A549 (cell line): ENCODE measurements at regions not wholly inside any gene's neighbourhood (a gene's known extent, or its start where the extent isn't known, plus 50 kb on each side); places are given as distances from the start of the nearest gene placed in this dataset.
A peak's percentile ranks its signal among the peaks of the same experiment; 100 is the strongest.

Experiments
- ATAC-seq, 2 experiments: fragments of 200-7000 bp in 1 of 2; fragments of >200 bp in 1 of 2; cut with Nextera tagmentation in 1 of 2; cut with Tn5 transposase in 1 of 2; 3 replicates each; pipeline versions ENCODE4 v1.8.0 to v1.9.1; 2018 to 2020; ENCODE audit warnings: mild to moderate bottlenecking in 1 of 2, moderate library complexity in 1 of 2
- CTCF ChIA-PET: fragments of 300-600 bp; sonication (Branson Sonifier 250); formaldehyde crosslinking; extraction: SDS; loops from one replicate; lab custom pipeline; 2021; ENCODE audit warnings: antibody characterized with exemption, inconsistent platforms; lab: Yijun Ruan, JAX
- POLR2A ChIA-PET: fragments of 350-600 bp; formaldehyde crosslinking; extraction: SDS; loops from one replicate; lab custom pipeline; 2021; ENCODE audit warnings: antibody characterized with exemption, inconsistent platforms; lab: Yijun Ruan, JAX
- DNase-seq, 2 experiments: peaks; one replicate each; pipeline versions ENCODE4 v3.0.0 to v3.0.0-alpha.2; 2011 to 2016; ENCODE audit warnings: low read depth in 1 of 2, low spot score in 1 of 2
- FAIRE-seq: peaks from 2 replicates; lab custom pipeline; 2011; peaks lifted over from hg19 to GRCh38; lab: Jason Lieb, UNC
- H3K27ac ChIP-seq, 2 experiments: fragments of >200 bp; sonication (Bioruptor Twin); formaldehyde crosslinking; 3 replicates each; pipeline ENCODE4 v1.5.1; 2016 to 2017
- H3K4me1 ChIP-seq: fragments of >200 bp; sonication (Bioruptor Twin); formaldehyde crosslinking; 3 replicates; pipeline ENCODE4 v1.6.1; 2016
- H3K4me2 ChIP-seq: fragments of >200 bp; sonication (Bioruptor Twin); formaldehyde crosslinking; 3 replicates; pipeline ENCODE4 v1.6.1; 2016
- H3K4me3 ChIP-seq: fragments of >200 bp; sonication (Bioruptor Twin); formaldehyde crosslinking; 3 replicates; pipeline ENCODE4 v1.5.1; 2016
- H3K9me3 ChIP-seq: fragments of >200 bp; sonication (Bioruptor Twin); formaldehyde crosslinking; 3 replicates; pipeline ENCODE4 v1.6.1; 2016
- ATOH8 ChIP-seq: fragments of 250-450 bp; sonication (Bioruptor Pico); IDR thresholded peaks from 2 replicates; pipeline ENCODE4 v1.5.0; 2020; ENCODE audit warnings: low read depth, mild to moderate bottlenecking, moderate library complexity
- BCL3 ChIP-seq: fragments of >200 bp; sonication (Bioruptor Twin); formaldehyde crosslinking; IDR thresholded peaks from 3 replicates; pipeline ENCODE4 v1.6.1; 2016
- CBX2 ChIP-seq: fragments of 200-600 bp; sonication (generic); IDR thresholded peaks from 2 replicates; pipeline ENCODE4 v1.6.1; 2016; ENCODE audit warnings: low read depth, mild to moderate bottlenecking, borderline replicate concordance
- EHF ChIP-seq: fragments of 250-450 bp; sonication (Bioruptor Pico); IDR thresholded peaks from 2 replicates; pipeline ENCODE4 v1.5.0; 2020; ENCODE audit warnings: mild to moderate bottlenecking
- EP300 ChIP-seq, 2 experiments: fragments of >200 bp; sonication (Bioruptor Twin); formaldehyde crosslinking; IDR thresholded peaks; 2 replicates in 1 of 2; 3 replicates in 1 of 2; pipeline ENCODE4 v1.6.1; 2016 to 2017
- ESRRA ChIP-seq: fragments of 150-350 bp; IDR thresholded peaks from 2 replicates; pipeline ENCODE4 v1.6.1; 2014; ENCODE audit warnings: mild to moderate bottlenecking, low read length, borderline replicate concordance
- FOXS1 ChIP-seq: fragments of 250-450 bp; sonication (Bioruptor Pico); IDR thresholded peaks from 2 replicates; pipeline ENCODE4 v1.5.0; 2020; ENCODE audit warnings: mild to moderate bottlenecking, moderate library complexity
- HOXA7 ChIP-seq: fragments of 250-450 bp; sonication (Bioruptor Pico); IDR thresholded peaks from 2 replicates; pipeline ENCODE4 v1.5.0; 2020; ENCODE audit warnings: mild to moderate bottlenecking, moderate library complexity
- JUN ChIP-seq, 2 experiments: fragments of >200 bp; sonication (Bioruptor Twin); formaldehyde crosslinking; IDR thresholded peaks; 2 replicates in 1 of 2; 3 replicates in 1 of 2; pipeline ENCODE4 v1.6.1; 2016 to 2017
- KDM1A ChIP-seq: fragments of 200-600 bp; sonication (generic); IDR thresholded peaks from 2 replicates; pipeline ENCODE4 v1.6.1; 2016; ENCODE audit warnings: low read depth, mild to moderate bottlenecking
- KDM5A ChIP-seq: fragments of 200-600 bp; sonication (generic); IDR thresholded peaks from 2 replicates; pipeline ENCODE4 v1.6.1; 2016; ENCODE audit warnings: antibody characterized with exemption, mild to moderate bottlenecking
- MAFK ChIP-seq: fragments of 450-650 bp; IDR thresholded peaks from 2 replicates; pipeline ENCODE4 v1.6.1; 2014; ENCODE audit not compliant: partially characterized antibody
- NR3C1 ChIP-seq: fragments of >200 bp; sonication (Bioruptor Twin); formaldehyde crosslinking; IDR thresholded peaks from 3 replicates; pipeline ENCODE4 v1.6.1; 2017
- POLR2AphosphoS2 ChIP-seq: conservative IDR thresholded peaks from 2 replicates; pipeline ENCODE4 v1.6.1; 2012; ENCODE audit warnings: low read length, improper control_type of control experiment, inconsistent platforms
- TFCP2L1 ChIP-seq: fragments of 250-450 bp; sonication (Bioruptor Pico); IDR thresholded peaks from 2 replicates; pipeline ENCODE4 v1.5.0; 2021; ENCODE audit warnings: mild to moderate bottlenecking
- ZC3H11A ChIP-seq: fragments of 450-650 bp; IDR thresholded peaks from 2 replicates; pipeline ENCODE4 v1.6.1; 2014; ENCODE audit warnings: antibody characterized with exemption, mild to moderate bottlenecking
- ZFP36 ChIP-seq: fragments of 450-650 bp; IDR thresholded peaks from 2 replicates; pipeline ENCODE4 v1.6.1; 2014; ENCODE audit warnings: borderline replicate concordance; ENCODE audit not compliant: partially characterized antibody
- WGBS: methylation state at CpG from one replicate; pipeline ENCODE4 v1.1.6; 2017; ENCODE audit errors: missing lambda C conversion rate; 5-methylcytosine and 5-hydroxymethylcytosine counted together
- TF ChIP-seq, protein P1 (sequence below): fragments of 450-650 bp; IDR thresholded peaks from 2 replicates; pipeline ENCODE4 v1.6.1; 2014; ENCODE audit warnings: antibody characterized with exemption
- TF ChIP-seq, protein P2 (sequence below): fragments of 150-350 bp; IDR thresholded peaks from 2 replicates; pipeline ENCODE4 v1.6.1; 2014; ENCODE audit warnings: low read depth, mild to moderate bottlenecking, low read length

GRCh38 chr1:60567256-60567655, 493.7 kb upstream of the C1orf87 start:
- no peak for DNase-seq
- Histone ChIP-seq H3K4me1 (no peaks in the 10 kb centered on the region), H3K9me3 (no peaks in the 10 kb centered on the region), H3K4me2 (no peak overlapping the region), H3K27ac (no peak overlapping the region), H3K4me3 (no peak overlapping the region)
- no peak for ATAC-seq
- POLR2A ChIA-PET = interaction anchor here (0.6 kb wide), 1 partner anchor 23 kb away, joined by 3 read pairs; no protein-coding TSS in a partner anchor
- FAIRE-seq = no peak
- CTCF ChIA-PET = no interaction called here
- no peak for TF ChIP-seq KDM5A
- TF ChIP-seq FOXS1 (CRISPR knock-in tag) = no peak
- TF ChIP-seq, protein P1, sequence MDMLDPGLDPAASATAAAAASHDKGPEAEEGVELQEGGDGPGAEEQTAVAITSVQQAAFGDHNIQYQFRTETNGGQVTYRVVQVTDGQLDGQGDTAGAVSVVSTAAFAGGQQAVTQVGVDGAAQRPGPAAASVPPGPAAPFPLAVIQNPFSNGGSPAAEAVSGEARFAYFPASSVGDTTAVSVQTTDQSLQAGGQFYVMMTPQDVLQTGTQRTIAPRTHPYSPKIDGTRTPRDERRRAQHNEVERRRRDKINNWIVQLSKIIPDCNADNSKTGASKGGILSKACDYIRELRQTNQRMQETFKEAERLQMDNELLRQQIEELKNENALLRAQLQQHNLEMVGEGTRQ = no peak
- TF ChIP-seq HOXA7 (CRISPR knock-in tag) = no peak
- TF ChIP-seq EP300 (IDR thresholded peaks at IDR 0.05) = no peak
- no peak for TF ChIP-seq ZFP36
- no peak for TF ChIP-seq KDM1A
- TF ChIP-seq JUN (IDR thresholded peaks at IDR 0.05) = no peak
- TF ChIP-seq CBX2 = no peak
- TF ChIP-seq ESRRA = no peak
- TF ChIP-seq, protein P2, sequence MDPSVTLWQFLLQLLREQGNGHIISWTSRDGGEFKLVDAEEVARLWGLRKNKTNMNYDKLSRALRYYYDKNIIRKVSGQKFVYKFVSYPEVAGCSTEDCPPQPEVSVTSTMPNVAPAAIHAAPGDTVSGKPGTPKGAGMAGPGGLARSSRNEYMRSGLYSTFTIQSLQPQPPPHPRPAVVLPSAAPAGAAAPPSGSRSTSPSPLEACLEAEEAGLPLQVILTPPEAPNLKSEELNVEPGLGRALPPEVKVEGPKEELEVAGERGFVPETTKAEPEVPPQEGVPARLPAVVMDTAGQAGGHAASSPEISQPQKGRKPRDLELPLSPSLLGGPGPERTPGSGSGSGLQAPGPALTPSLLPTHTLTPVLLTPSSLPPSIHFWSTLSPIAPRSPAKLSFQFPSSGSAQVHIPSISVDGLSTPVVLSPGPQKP = no peak
- TF ChIP-seq EHF (CRISPR knock-in tag) = no peak
- TF ChIP-seq BCL3 = no peak

DNA sequence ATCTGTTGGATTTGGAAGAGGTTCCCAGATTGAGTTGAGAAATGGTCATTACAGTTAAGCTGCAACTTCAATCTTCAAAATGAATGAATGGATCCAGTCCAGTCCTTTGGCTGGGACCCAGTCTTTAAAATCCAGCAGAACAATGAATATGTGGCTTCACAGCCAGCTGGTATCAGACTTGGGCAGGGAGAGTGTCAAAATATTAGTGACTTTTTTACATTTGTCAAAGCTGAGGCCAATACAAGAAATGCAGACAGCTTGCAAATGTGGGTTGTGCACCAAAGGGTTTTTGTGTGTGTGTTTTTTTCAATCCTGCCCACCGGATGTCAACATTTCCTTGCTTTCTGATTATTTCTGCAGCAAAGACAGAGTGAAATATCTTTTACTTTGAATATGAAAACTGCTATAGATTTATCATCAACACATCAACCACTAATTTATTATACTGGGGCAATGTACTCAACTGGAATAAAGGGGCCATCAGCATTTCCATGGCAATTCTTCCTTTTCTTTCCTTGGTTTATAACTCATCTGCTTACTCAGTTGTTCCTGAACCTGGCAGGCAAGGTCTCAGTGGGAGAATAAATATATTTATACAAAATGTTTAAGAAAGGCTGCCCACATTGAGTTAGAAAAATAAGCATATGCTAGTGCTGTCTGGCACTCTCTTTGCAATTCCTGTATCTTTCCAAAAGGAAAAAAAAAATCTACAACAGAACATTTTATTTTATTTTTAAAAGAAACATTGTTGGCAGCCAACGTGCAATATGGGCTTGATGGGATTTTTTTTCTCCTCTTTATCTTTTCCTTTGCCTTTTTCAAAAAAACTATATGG, 491.6 kb upstream of the C1orf87 start:
- no peak for ATAC-seq
- no peaks in the 10 kb centered on the region for H3K4me1 ChIP-seq
- H3K4me3 ChIP-seq = no peak overlapping the region
- CTCF ChIA-PET = interaction anchor here (0.7 kb wide), 1 partner anchor 40 kb away, joined by 4 read pairs; no protein-coding TSS in a partner anchor
- TF ChIP-seq, protein P1 = no peak
- H3K4me2 ChIP-seq = no peak overlapping the region
- DNase-seq = no peak
- H3K27ac ChIP-seq = no peak overlapping the region
- 0% methylated on average over 2 of the region's 2 CpGs for WGBS
- FAIRE-seq = no peak
- POLR2A ChIA-PET = no interaction called here
- H3K9me3 ChIP-seq = no peaks in the 10 kb centered on the region

DNA sequence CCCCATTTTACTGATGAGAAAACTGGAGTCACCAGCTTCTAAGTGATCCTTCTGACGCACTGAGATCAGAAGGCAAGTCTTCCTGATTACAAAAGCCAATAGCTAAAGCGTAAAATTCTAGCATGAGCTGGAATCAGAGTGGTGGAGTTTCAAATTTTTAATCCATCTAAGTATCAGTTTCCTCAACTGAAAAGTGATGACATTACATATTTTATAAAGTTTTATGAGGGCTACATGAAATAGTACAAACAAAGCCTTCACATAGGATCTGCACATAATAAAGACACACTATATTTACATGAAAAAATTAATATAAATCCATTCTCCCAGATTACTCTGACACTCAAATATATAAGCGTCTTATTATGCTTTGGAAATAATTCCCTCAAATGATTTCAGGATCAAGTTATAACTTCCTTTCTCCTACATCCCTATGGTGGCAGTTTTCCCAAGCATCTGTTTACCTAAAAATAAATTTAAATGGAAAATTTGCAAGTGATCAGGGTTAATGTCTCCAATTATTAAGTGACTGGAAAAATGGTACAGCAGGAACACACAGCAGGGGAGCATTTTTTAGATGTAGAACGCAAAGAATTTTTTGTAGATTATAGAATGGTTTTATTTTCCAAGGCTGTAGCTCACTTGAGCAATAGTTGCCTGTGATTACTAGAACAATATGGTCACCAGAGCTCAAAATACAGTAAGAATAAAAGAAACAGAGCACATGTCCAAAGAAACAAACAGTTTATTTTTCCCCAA, 490.4 kb upstream of the C1orf87 start:
- Histone ChIP-seq H3K4me1 (no peaks in the 10 kb centered on the region), H3K4me2 (no peak overlapping the region), H3K4me3 (no peak overlapping the region), H3K9me3 (no peaks in the 10 kb centered on the region), H3K27ac (no peak overlapping the region)
- no peak for FAIRE-seq
- 0% methylated on average over 4 of the region's 4 CpGs for WGBS
- no peak for DNase-seq
- POLR2A ChIA-PET = no interaction called here
- TF ChIP-seq MAFK = peak; percentile 58
- TF ChIP-seq NR3C1 = no peak
- TF ChIP-seq POLR2AphosphoS2 = no peak
- TF ChIP-seq ATOH8 (CRISPR knock-in tag) = no peak
- TF ChIP-seq ZC3H11A = no peak
- no peak for TF ChIP-seq TFCP2L1
- ATAC-seq = no peak
- CTCF ChIA-PET = interaction anchor here (1.3 kb wide), 1 partner anchor 10 kb away, joined by 3 read pairs; no protein-coding TSS in a partner anchor
